ENCODE measurements at regions not wholly inside any gene's neighbourhood (a gene's known extent, or its start where the extent isn't known, plus 50 kb on each side); places are given as distances from the start of the nearest gene placed in this dataset.

GRCh38 chr14:106508216-106508615, 981.8 kb downstream of the TMEM121 start:
- no peak for TF ChIP-seq EZH2 (IDR thresholded peaks at IDR 0.05; ENCODE audit: insufficient read depth, poor library complexity, severe bottlenecking)
- no peak for TF ChIP-seq EZH2phosphoT487 (IDR thresholded peaks at IDR 0.05; ENCODE audit: insufficient read depth, low read depth)
